ENCODE measurements at regions not wholly inside any gene's neighbourhood (a gene's known extent, or its start where the extent isn't known, plus 50 kb on each side); places are given as distances from the start of the nearest gene placed in this dataset.

- Histone ChIP-seq H2AFZ (replicated peaks; ENCODE audit: low read length, poor library complexity) (no peak overlapping the region), H2AK5ac (ENCODE audit: low read depth, low read length) (no peak overlapping the region), H3K18ac (ENCODE audit: low read depth, low read length) (no peak overlapping the region), H3K23ac (ENCODE audit: low read depth, low read length) (no peak overlapping the region), H3K4me2 (ENCODE audit: low read depth, low read length) (no peak overlapping the region), H3K27ac (ENCODE audit: insufficient read depth, low read length) (no peak overlapping the region), H4K91ac (ENCODE audit: insufficient read depth, low read depth, low read length) (no peak overlapping the region), H2BK5ac (ENCODE audit: low read depth, low read length, poor library complexity, severe bottlenecking) (no peak overlapping the region), H2BK15ac (ENCODE audit: low read depth, low read length) (no peak overlapping the region), H3K79me1 (ENCODE audit: low read depth in 1 of 2, low read length in 2 of 2) (no peaks in the 10 kb centered on the region), H3K36me3 (ENCODE audit: control insufficient read depth, insufficient read depth, low read length) (no peaks in the 10 kb centered on the region), H4K8ac (ENCODE audit: low read depth in 2 of 2, low read length in 2 of 2) (no peak overlapping the region), H2AK9ac (replicated peaks; ENCODE audit: low read depth, low read length, poor library complexity) (no peak overlapping the region), H3K4me3 (ENCODE audit: insufficient read depth, low read depth, low read length) (no peak overlapping the region), H3K9me3 (ENCODE audit: control insufficient read depth, insufficient read depth, low read length) (no peaks in the 10 kb centered on the region), H2BK120ac (ENCODE audit: low read depth, low read length) (no peak overlapping the region), H3K4me1 (ENCODE audit: control insufficient read depth, insufficient read depth, low read length) (no peaks in the 10 kb centered on the region), H3K56ac (ENCODE audit: extremely low read depth, insufficient read depth, low read length) (no peak overlapping the region), H3K9me1 (ENCODE audit: insufficient read depth, low read length) (no peaks in the 10 kb centered on the region), H3K27me3 (ENCODE audit: control insufficient read depth, insufficient read depth, low read length) (no peaks in the 10 kb centered on the region), H3K4ac (ENCODE audit: low read depth, low read length) (no peak overlapping the region), H4K5ac (ENCODE audit: low read depth, low read length) (no peak overlapping the region), H3K9ac (ENCODE audit: low read depth, low read length) (no peak overlapping the region), H3K14ac (replicated peaks; ENCODE audit: low read depth, low read length) (no peak overlapping the region), H2BK20ac (ENCODE audit: low read depth, low read length) (no peak overlapping the region), H4K20me1 (ENCODE audit: insufficient read depth, low read length) (no peaks in the 10 kb centered on the region)
- intact Hi-C loops (cut with micrococcal nuclease) (no loop called here), in situ Hi-C loops (cut with MboI; ENCODE audit: low sequenced_read_pairs) (no loop called here), dilution Hi-C loops (cut with HindIII; ENCODE audit: low sequenced_read_pairs, unreplicated experiment) (no loop called here)
- no peak for DNase-seq
- no CpG with 5 or more reads among the region's 8 CpGs for WGBS, 2 experiments (ENCODE audit: extremely low coverage in 2 of 2, insufficient read length in 1 of 2)
- ChIA-PET POLR2A (ENCODE audit: unreplicated experiment) (no interaction called here), CTCF (no interaction called here)
- ATAC-seq (ENCODE audit: low read depth) = no peak
- TF ChIP-seq MXI1 (IDR thresholded peaks at IDR 0.05; ENCODE audit: borderline replicate concordance, low read depth, low read length) = no peak
- TF ChIP-seq RCOR1 (IDR thresholded peaks at IDR 0.05; ENCODE audit: insufficient replicate concordance, low read length) = no peak
- TF ChIP-seq RFX5 (IDR thresholded peaks at IDR 0.05; ENCODE audit: low read depth, low read length) = no peak
- no peak for TF ChIP-seq RAD21 (IDR thresholded peaks at IDR 0.05; ENCODE audit: low read length)
- no TSS peak for BruUV-seq (replicated peaks)
These were observed 156.3 kb downstream of the KBTBD8 start for GRCh38 chr3:67154429-67154828.
